Stomach (tissue), 8 donors: ENCODE measurements at regions not wholly inside any gene's neighbourhood (a gene's known extent, or its start where the extent isn't known, plus 50 kb on each side); places are given as distances from the start of the nearest gene placed in this dataset.

Experiments used
- DNase-seq, 2 donors: peaks; one replicate each; pipeline versions ENCODE4 v3.0.0 to v3.0.0-alpha.2; 2013 to 2019
- H3K27ac ChIP-seq, 5 donors: fragments of 200-600 bp in 4 of 5; sonication (generic) in 4 of 5; one replicate each; pipeline ENCODE4 v1.5.1; 2013 to 2019; ENCODE audit warnings: mild to moderate bottlenecking in 1 of 5, moderate library complexity in 1 of 5
- H3K27me3 ChIP-seq, 3 donors: fragments of 200-600 bp; sonication (generic); one replicate each; pipeline ENCODE4 v1.5.1; 2017 to 2019; ENCODE audit warnings: mixed run types in 1 of 3
- H3K36me3 ChIP-seq, 4 donors: fragments of 200-600 bp; sonication (generic); 1 replicate in 3 of 4; 2 replicates in 1 of 4; pipeline ENCODE4 v1.5.1; 2016 to 2019
- H3K4me1 ChIP-seq, 4 donors: fragments of 200-600 bp; sonication (generic); one replicate each; pipeline ENCODE4 v1.5.1; 2016 to 2019
- H3K4me3 ChIP-seq, 4 donors: fragments of 200-600 bp; sonication (generic) in 3 of 4; one replicate each; pipeline ENCODE4 v1.5.1; 2016 to 2019; ENCODE audit warnings: mild to moderate bottlenecking in 1 of 4
- H3K9me3 ChIP-seq, 4 donors: fragments of 200-600 bp; sonication (generic); one replicate each; pipeline ENCODE4 v1.5.1; 2016 to 2019
- CTCF ChIP-seq, 7 experiments: fragments of 450-650 bp in 4 of 7; fragments of 200-600 bp in 3 of 7; sonication (generic) in 3 of 7; IDR thresholded peaks; one replicate each; pipeline ENCODE4 v1.5.1; 2016 to 2019; ENCODE audit warnings: antibody characterized with exemption in 7 of 7, control low read depth in 2 of 7, mild to moderate bottlenecking in 1 of 7
- EP300 ChIP-seq: sonication (generic); formaldehyde crosslinking; IDR thresholded peaks from one replicate; pipeline ENCODE4 v1.6.1; 2017; ENCODE audit warnings: antibody characterized with exemption
- POLR2A ChIP-seq, 4 donors: fragments of 450-650 bp; IDR thresholded peaks; one replicate each; pipeline ENCODE4 v1.6.1; 2016; ENCODE audit warnings: antibody characterized with exemption in 4 of 4, control low read depth in 2 of 4, mild to moderate bottlenecking in 1 of 4, moderate library complexity in 1 of 4
- POLR2AphosphoS5 ChIP-seq, 3 donors: sonication (generic); formaldehyde crosslinking; IDR thresholded peaks; one replicate each; pipeline ENCODE4 v1.6.1; 2016; ENCODE audit warnings: antibody characterized with exemption in 3 of 3
- WGBS, 5 donors: extraction: QIAGEN DNeasy Blood & Tissue Kit in 3 of 5; methylation state at CpG; one replicate each; pipeline versions ENCODE4 v1.1.5 to v1.1.7; 2013 to 2018; 5-methylcytosine and 5-hydroxymethylcytosine counted together
- intact Hi-C: fragments of 100-400 bp; cut with DNase I; formaldehyde crosslinking; loops from one replicate; pipeline ENCODE4 v1.15.1; 2023; ENCODE audit warnings: low total_unique reads
- donor health status: healthy with polysubstance abuse.
- donor health status: Bipolar disorder and iron deficiency.
- donor health status: healthy.

GRCh38 chr6:115819506-115819905, 241.2 kb downstream of the FRK start:
- H3K27ac ChIP-seq = no peak overlapping the region
- no peaks in the 10 kb centered on the region for H3K4me1 ChIP-seq
- peaks cover 0 to 6% (median 3%) of the 10 kb centered on the region in 4 donors for H3K9me3 ChIP-seq
- TF ChIP-seq POLR2AphosphoS5 (IDR thresholded peaks at IDR 0.05) = no peak
- TF ChIP-seq CTCF (IDR thresholded peaks at IDR 0.05) = no peak
- TF ChIP-seq POLR2A (IDR thresholded peaks at IDR 0.05) = no peak
- TF ChIP-seq EP300 = no peak
- WGBS, 5 donors = 37 to 80% (median 58%) methylated on average over 4 of the region's 4 CpGs
- H3K4me3 ChIP-seq = no peak overlapping the region
- H3K36me3 ChIP-seq = no peaks in the 10 kb centered on the region
- no peak for DNase-seq
- no peaks in the 10 kb centered on the region for H3K27me3 ChIP-seq
- intact Hi-C loops = no loop called here

- Histone ChIP-seq H3K36me3 (no peaks in the 10 kb centered on the region), H3K4me1 (no peaks in the 10 kb centered on the region), H3K27me3 (no peaks in the 10 kb centered on the region), H3K9me3 (peaks cover 0 to 6% (median 3%) of the 10 kb centered on the region in 4 donors), H3K27ac (no peak overlapping the region), H3K4me3 (no peak overlapping the region)
- DNase-seq = no peak
- intact Hi-C loops = no loop called here
- TF ChIP-seq EP300 (no peak), CTCF (IDR thresholded peaks at IDR 0.05) (no peak), POLR2A (IDR thresholded peaks at IDR 0.05) (no peak), POLR2AphosphoS5 (IDR thresholded peaks at IDR 0.05) (no peak)
- WGBS, 5 donors = 33 to 57% (median 50%) methylated on average over 2 of the region's 2 CpGs
These were observed 243.5 kb downstream of the FRK start for GRCh38 chr6:115817161-115817560.

DNA sequence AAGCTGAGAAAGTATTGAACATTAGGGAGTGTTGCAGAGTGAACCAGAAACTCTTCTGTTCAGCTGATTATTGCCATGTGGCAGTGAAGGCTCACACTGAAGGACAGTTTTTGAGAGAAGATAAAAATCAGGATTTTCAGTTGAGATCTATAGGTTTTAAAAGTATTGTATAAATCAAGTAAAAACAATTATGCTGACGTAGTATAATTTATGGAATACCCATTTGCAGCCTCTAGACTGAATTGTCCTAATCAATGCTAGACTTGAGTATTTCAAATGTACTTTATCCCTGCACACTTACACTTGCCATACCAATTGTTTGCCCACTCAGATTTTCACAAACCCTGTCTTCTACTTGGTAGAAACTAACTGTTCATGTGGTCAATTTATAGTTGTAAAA, 245.8 kb downstream of the FRK start:
- intact Hi-C loops = no loop called here
- H3K9me3 ChIP-seq = peaks cover 0 to 6% (median 3%) of the 10 kb centered on the region in 4 donors
- H3K27me3 ChIP-seq = no peaks in the 10 kb centered on the region
- no peaks in the 10 kb centered on the region for H3K36me3 ChIP-seq
- no peak overlapping the region for H3K4me3 ChIP-seq
- WGBS, 5 donors = 85 to 94% (median 90%) methylated on average over 1 of the region's 1 CpG
- no peak overlapping the region for H3K27ac ChIP-seq
- no peaks in the 10 kb centered on the region for H3K4me1 ChIP-seq
- TF ChIP-seq EP300 (no peak), CTCF (IDR thresholded peaks at IDR 0.05) (no peak), POLR2AphosphoS5 (IDR thresholded peaks at IDR 0.05) (no peak), POLR2A (IDR thresholded peaks at IDR 0.05) (no peak)
- no peak for DNase-seq

GRCh38 chr6:115811541-115811940, 249.2 kb downstream of the FRK start:
- Histone ChIP-seq H3K36me3 (no peaks in the 10 kb centered on the region), H3K4me1 (no peaks in the 10 kb centered on the region), H3K4me3 (no peak overlapping the region), H3K27me3 (no peaks in the 10 kb centered on the region), H3K9me3 (no peaks in the 10 kb centered on the region), H3K27ac (no peak overlapping the region)
- WGBS, 5 donors = 77 to 87% (median 82%) methylated on average over 5 of the region's 5 CpGs
- no peak for DNase-seq
- intact Hi-C loops = no loop called here
- TF ChIP-seq POLR2A (IDR thresholded peaks at IDR 0.05) (no peak), EP300 (no peak), CTCF (IDR thresholded peaks at IDR 0.05) (no peak), POLR2AphosphoS5 (IDR thresholded peaks at IDR 0.05) (no peak)
